Frontal cortex (tissue), 3 donors: ENCODE measurements at regions not wholly inside any gene's neighbourhood (a gene's known extent, or its start where the extent isn't known, plus 50 kb on each side); places are given as distances from the start of the nearest gene placed in this dataset.

Source experiments
- DNase-seq, 2 donors: peaks; one replicate each; pipeline ENCODE4 v3.0.0; 2012; ENCODE audit warnings: low spot score in 2 of 2
- FAIRE-seq: peaks from 2 replicates; lab custom pipeline; 2012; peaks lifted over from hg19 to GRCh38; lab: Jason Lieb, UNC
- donor health status: control.
- donor health status: control.
- donor health status: control.

DNA sequence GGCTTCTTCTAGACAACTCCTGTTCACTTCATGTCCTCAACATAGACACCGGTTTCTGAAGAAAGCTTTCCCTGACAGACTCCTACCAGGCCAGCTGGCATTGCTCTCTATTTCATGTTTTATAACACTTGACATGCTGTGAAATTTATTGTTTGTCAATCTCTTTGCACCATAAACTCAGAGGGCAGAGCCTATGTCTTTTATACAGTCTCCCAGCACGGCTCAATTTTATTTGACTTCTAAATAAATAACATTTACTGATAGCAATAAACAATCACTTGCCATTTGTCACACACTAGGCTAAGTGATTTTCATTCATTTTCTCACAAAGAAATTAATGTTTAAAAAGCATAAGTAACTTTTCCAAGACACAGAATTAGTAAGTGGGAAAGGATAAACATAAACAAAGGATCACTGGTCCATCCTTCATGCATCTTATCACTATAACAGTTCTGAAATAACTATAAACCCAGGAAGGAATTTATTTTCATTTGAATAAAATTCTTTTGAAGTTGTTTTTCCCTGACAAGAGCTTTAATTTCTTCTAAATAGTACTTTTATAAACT, 577.6 kb downstream of the TECRL start:
- FAIRE-seq (no peak), DNase-seq (no peak)

GRCh38 chr4:63817196-63817865, 591.9 kb downstream of the TECRL start:
- no peak for FAIRE-seq
- no peak for DNase-seq

DNA sequence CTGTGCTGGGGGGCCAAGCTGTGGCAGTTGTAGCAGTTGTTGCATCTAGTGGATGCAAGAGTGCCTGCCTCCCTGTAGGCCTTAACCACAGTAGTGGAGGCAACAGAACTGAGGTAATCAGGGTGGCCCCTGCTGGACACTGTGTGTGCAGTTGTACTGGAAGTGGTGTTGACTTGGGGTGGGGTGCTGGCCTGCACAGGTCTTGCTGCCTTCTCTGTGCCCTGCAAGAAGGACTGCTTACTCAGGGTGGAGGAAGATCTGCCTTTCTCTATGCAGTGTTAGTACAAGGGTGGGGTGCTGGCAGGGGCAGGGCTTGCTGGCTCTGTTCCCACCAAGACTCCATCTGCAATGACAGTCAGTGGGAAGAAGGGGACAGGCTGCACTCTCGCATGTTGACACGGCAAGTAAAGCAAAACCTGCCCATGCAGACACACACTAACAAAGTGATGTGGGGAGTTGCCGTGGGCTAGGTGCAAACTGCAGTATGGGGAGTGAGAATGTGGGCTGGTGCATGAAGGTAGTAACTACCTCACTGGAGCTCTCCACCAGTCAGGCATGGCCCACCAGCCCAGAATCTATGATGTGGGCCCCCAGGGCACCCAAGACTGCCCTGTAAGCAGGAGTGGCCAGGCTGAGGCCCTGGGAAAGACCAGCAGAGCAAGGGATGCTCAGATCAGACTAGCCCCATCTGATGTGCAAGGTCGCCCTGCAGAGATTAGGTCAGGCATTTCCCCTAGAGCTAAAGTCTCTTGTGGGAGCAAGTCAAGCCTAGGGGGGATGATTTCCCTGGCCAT, 594.9 kb downstream of the TECRL start:
- DNase-seq, result no peak
- FAIRE-seq, result no peak

GRCh38 chr4:63799166-63799565, 610.1 kb downstream of the TECRL start:
- DNase-seq (no peak), FAIRE-seq (no peak)

- FAIRE-seq, result no peak
- no peak for DNase-seq
These were observed 613.9 kb downstream of the TECRL start for GRCh38 chr4:63795301-63795700.

GRCh38 chr4:63790377-63790776, 618.9 kb downstream of the TECRL start:
- FAIRE-seq (no peak), DNase-seq (no peak)

- FAIRE-seq (no peak), DNase-seq (no peak)
These were observed 621.0 kb downstream of the TECRL start for GRCh38 chr4:63788271-63788670.

GRCh38 chr4:63787326-63787725, 621.9 kb downstream of the TECRL start:
- FAIRE-seq (no peak), DNase-seq (no peak)

DNA sequence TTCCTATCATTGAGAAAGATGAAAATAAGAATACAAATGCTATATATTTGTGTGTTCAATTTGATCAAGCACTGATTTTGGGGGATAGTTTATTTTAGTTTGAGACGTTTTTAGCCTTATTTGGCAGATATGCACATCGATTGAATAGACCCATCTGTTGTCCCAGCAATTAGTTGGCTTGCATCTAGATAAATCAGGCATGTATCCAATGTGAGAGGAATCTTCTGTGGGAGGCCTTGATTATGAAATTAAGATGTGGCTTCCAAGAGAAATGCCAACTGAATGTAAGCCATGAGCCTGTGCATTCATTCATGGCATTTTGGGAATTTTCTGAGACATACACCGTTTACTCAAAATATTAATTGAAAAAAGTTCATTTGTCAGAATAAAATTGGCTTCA, 623.1 kb downstream of the TECRL start:
- no peak for DNase-seq
- no peak for FAIRE-seq

DNA sequence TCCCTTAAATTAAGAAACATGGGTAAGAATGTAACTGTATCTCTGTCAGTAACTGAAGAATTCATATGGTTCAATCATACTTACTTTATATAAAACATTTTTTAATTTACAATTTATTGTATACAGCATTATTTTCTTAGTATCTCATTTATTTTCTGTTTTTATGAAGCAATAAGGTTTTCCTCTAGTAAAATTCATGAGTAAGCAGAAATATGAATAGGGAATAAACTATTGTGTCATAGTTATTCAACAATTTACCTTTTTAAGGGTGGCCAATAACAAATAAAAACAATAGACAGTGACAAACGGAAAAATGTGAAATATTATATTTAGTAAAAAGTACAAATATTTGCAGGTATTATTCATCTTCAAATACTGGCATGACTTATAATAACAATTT, 624.4 kb downstream of the TECRL start:
- no peak for DNase-seq
- no peak for FAIRE-seq

- FAIRE-seq, result no peak
- DNase-seq, result no peak
These were observed 631.6 kb downstream of the TECRL start for GRCh38 chr4:63777601-63778000.

DNA sequence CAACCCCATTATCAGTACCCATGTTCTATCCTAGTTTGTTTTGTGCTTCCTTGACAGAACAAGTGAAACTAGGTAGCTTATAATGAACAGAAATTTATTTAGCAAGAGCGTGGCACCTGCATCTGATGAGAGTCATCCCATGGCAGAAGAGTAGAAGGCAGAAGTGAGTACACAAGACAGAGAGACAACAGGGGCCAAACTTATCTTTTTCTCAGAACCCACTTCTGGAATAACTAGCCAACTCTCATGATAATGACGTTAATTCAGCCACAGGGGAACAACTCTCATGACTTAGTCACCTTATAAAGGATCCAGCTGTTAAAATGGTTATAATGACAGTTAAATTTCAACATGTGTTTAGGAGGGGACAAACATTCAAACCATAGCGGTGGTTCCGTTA, 644.9 kb downstream of the TECRL start:
- FAIRE-seq (no peak), DNase-seq (no peak)

- DNase-seq, result no peak
- no peak for FAIRE-seq
These were observed 651.3 kb downstream of the TECRL start for GRCh38 chr4:63757929-63758328.

- no peak for FAIRE-seq
- DNase-seq, result no peak
These were observed 666.4 kb downstream of the TECRL start for GRCh38 chr4:63742882-63743281.

GRCh38 chr4:63729519-63729918, 679.7 kb downstream of the TECRL start:
- DNase-seq (no peak), FAIRE-seq (peak; percentile 66)

GRCh38 chr4:63728480-63729177, 680.6 kb downstream of the TECRL start:
- FAIRE-seq (no peak), DNase-seq (no peak)

- FAIRE-seq (no peak), DNase-seq (no peak)
These were observed 691.9 kb downstream of the TECRL start for GRCh38 chr4:63717384-63717783.

GRCh38 chr4:63708661-63709060, 700.6 kb downstream of the TECRL start:
- FAIRE-seq (no peak), DNase-seq (no peak)

- DNase-seq (no peak), FAIRE-seq (no peak)
These were observed 708.7 kb downstream of the TECRL start for GRCh38 chr4:63700569-63700968.

- FAIRE-seq (no peak), DNase-seq (no peak)
These were observed 715.9 kb downstream of the TECRL start for GRCh38 chr4:63693321-63693720.
